Neuronal stem cell (in vitro differentiated cells): ENCODE measurements at regions not wholly inside any gene's neighbourhood (a gene's known extent, or its start where the extent isn't known, plus 50 kb on each side); places are given as distances from the start of the nearest gene placed in this dataset.

Experiments
- DNase-seq: peaks from one replicate; pipeline ENCODE4 v3.0.0-alpha.2; 2013; ENCODE audit warnings: low spot score
- H2AFZ ChIP-seq: one replicate; pipeline ENCODE4 v1.6.1; 2013; ENCODE audit warnings: mild to moderate bottlenecking, low read length, inconsistent platforms
- H2AK5ac ChIP-seq: 2 replicates; pipeline ENCODE4 v1.6.1; 2013; ENCODE audit warnings: low read depth, mild to moderate bottlenecking, inconsistent platforms, low read length, moderate library complexity, mixed read lengths
- H2BK120ac ChIP-seq: 2 replicates; pipeline ENCODE4 v1.6.1; 2013; ENCODE audit warnings: low read depth, mild to moderate bottlenecking, inconsistent platforms, low read length, moderate library complexity, mixed read lengths
- H2BK12ac ChIP-seq: one replicate; pipeline ENCODE4 v1.6.1; 2013; ENCODE audit warnings: low read length, inconsistent platforms
- H2BK15ac ChIP-seq: 2 replicates; pipeline ENCODE4 v1.6.1; 2013; ENCODE audit warnings: mild to moderate bottlenecking, low read length, inconsistent platforms, mixed read lengths
- H2BK5ac ChIP-seq: one replicate; pipeline ENCODE4 v1.6.1; 2013; ENCODE audit warnings: inconsistent platforms, mild to moderate bottlenecking, low read length, moderate library complexity
- H3K14ac ChIP-seq: one replicate; pipeline ENCODE4 v1.6.1; 2013; ENCODE audit warnings: low read length, inconsistent platforms
- H3K18ac ChIP-seq: 2 replicates; pipeline ENCODE4 v1.6.1; 2013; ENCODE audit warnings: low read length, inconsistent platforms
- H3K23ac ChIP-seq: 2 replicates; pipeline ENCODE4 v1.6.1; 2013; ENCODE audit warnings: low read depth, mild to moderate bottlenecking, mixed read lengths, low read length, inconsistent platforms; ENCODE audit not compliant: poor library complexity
- H3K27ac ChIP-seq: replicated peaks from 3 replicates; pipeline ENCODE4 v1.5.1; 2013; ENCODE audit warnings: low read length, inconsistent platforms
- H3K27me3 ChIP-seq, 3 experiments: 2 replicates each; pipeline ENCODE4 v1.6.1; 2013; ENCODE audit warnings: low read length in 3 of 3, mild to moderate bottlenecking in 2 of 3, inconsistent platforms in 1 of 3, low read depth in 1 of 3, mixed read lengths in 1 of 3, moderate library complexity in 1 of 3; ENCODE audit not compliant: control insufficient read depth in 3 of 3, insufficient read depth in 3 of 3
- H3K36me3 ChIP-seq, 2 donors: replicated peaks in 1 of 2; 2 replicates each; pipeline ENCODE4 v1.6.1; 2013; ENCODE audit warnings: low read length in 2 of 2; ENCODE audit not compliant: control insufficient read depth in 2 of 2, insufficient read depth in 2 of 2
- H3K4ac ChIP-seq: 2 replicates; pipeline ENCODE4 v1.6.1; 2013; ENCODE audit warnings: inconsistent platforms, mild to moderate bottlenecking, low read length, moderate library complexity
- H3K4me1 ChIP-seq, 2 donors: 1 replicate in 1 of 2; 2 replicates in 1 of 2; pipeline ENCODE4 v1.6.1; 2013; ENCODE audit warnings: low read length in 2 of 2, low read depth in 1 of 2; ENCODE audit not compliant: control insufficient read depth in 2 of 2, insufficient read depth in 1 of 2
- H3K4me2 ChIP-seq: one replicate; pipeline ENCODE4 v1.6.1; 2013; ENCODE audit warnings: mild to moderate bottlenecking, low read length, inconsistent platforms; ENCODE audit not compliant: insufficient read depth, poor library complexity, severe bottlenecking
- H3K4me3 ChIP-seq, 2 donors: 2 replicates each; pipeline ENCODE4 v1.5.1; 2013; ENCODE audit warnings: low read length in 2 of 2, mild to moderate bottlenecking in 2 of 2, inconsistent platforms in 1 of 2, moderate library complexity in 1 of 2
- H3K79me1 ChIP-seq: one replicate; pipeline ENCODE4 v1.6.1; 2013; ENCODE audit warnings: low read depth, mild to moderate bottlenecking, inconsistent platforms, low read length, moderate library complexity
- H3K9ac ChIP-seq: one replicate; pipeline ENCODE4 v1.6.1; 2013; ENCODE audit warnings: mild to moderate bottlenecking, low read depth, low read length, inconsistent platforms; ENCODE audit not compliant: poor library complexity
- H3K9me3 ChIP-seq, 2 donors: replicated peaks in 1 of 2; 2 replicates each; pipeline versions ENCODE3 to v1.6.1; 2013; ENCODE audit warnings: low read length in 2 of 2, mild to moderate bottlenecking in 2 of 2, inconsistent platforms in 1 of 2, low read depth in 1 of 2, mixed read lengths in 1 of 2, moderate library complexity in 1 of 2; ENCODE audit not compliant: control insufficient read depth in 2 of 2, insufficient read depth in 1 of 2
- H4K8ac ChIP-seq: one replicate; pipeline ENCODE4 v1.6.1; 2013; ENCODE audit warnings: low read depth, mild to moderate bottlenecking, inconsistent platforms, low read length, moderate library complexity
- H4K91ac ChIP-seq: one replicate; pipeline ENCODE4 v1.6.1; 2013; ENCODE audit warnings: low read length, low read depth, mild to moderate bottlenecking, inconsistent platforms; ENCODE audit not compliant: poor library complexity
- WGBS, 2 donors: extraction: QIAGEN DNeasy Blood & Tissue Kit; methylation state at CpG; one replicate each; pipeline ENCODE4 v1.1.7; 2013; ENCODE audit warnings: missing lambda C conversion rate in 2 of 2, mixed read lengths in 1 of 2; ENCODE audit not compliant: insufficient read length in 2 of 2, insufficient replicate concordance in 1 of 2; ENCODE audit errors: extremely low coverage in 2 of 2; 5-methylcytosine and 5-hydroxymethylcytosine counted together

- Histone ChIP-seq H3K9ac (peak overlapping the region; percentile 61), H3K27me3 (peaks cover 0 to 8% (median 0%) of the 10 kb centered on the region in 3 experiments), H2BK12ac (no peak overlapping the region), H3K79me1 (no peaks in the 10 kb centered on the region), H3K4me1 (peaks cover 0 to 2% of the 10 kb centered on the region in 2 donors), H2AFZ (no peak overlapping the region), H3K9me3 (peaks cover 18 to 25% of the 10 kb centered on the region in 2 donors), H4K8ac (no peak overlapping the region), H3K4ac (no peak overlapping the region), H3K4me2 (no peak overlapping the region), H3K14ac (no peak overlapping the region), H2BK120ac (no peak overlapping the region), H2BK15ac (no peak overlapping the region), H3K4me3 (no peak overlapping the region), H3K27ac (no peak overlapping the region), H3K36me3 (no peaks in the 10 kb centered on the region), H2AK5ac (no peak overlapping the region), H3K23ac (no peak overlapping the region), H3K18ac (no peak overlapping the region), H4K91ac (no peak overlapping the region), H2BK5ac (no peak overlapping the region)
- WGBS, 2 donors: no CpG with 5 or more reads among the region's 11 CpGs
- DNase-seq: no peak
Observed at GRCh38 chr10:131775833-131776232, 125.0 kb upstream of the PPP2R2D start.

- Histone ChIP-seq H3K23ac (no peak overlapping the region), H3K4ac (no peak overlapping the region), H3K36me3 (no peaks in the 10 kb centered on the region), H2BK15ac (no peak overlapping the region), H3K27me3 (peaks cover 0 to 8% (median 0%) of the 10 kb centered on the region in 3 experiments), H3K79me1 (no peaks in the 10 kb centered on the region), H2BK5ac (no peak overlapping the region), H3K14ac (no peak overlapping the region), H3K27ac (no peak overlapping the region), H2AK5ac (no peak overlapping the region), H4K8ac (no peak overlapping the region), H3K4me1 (peaks cover 0 to 2% of the 10 kb centered on the region in 2 donors), H3K18ac (no peak overlapping the region), H4K91ac (no peak overlapping the region), H2BK120ac (no peak overlapping the region), H3K4me3 (no peak overlapping the region), H2BK12ac (no peak overlapping the region), H2AFZ (no peak overlapping the region), H3K9ac (no peak overlapping the region), H3K9me3 (peaks cover 18 to 25% of the 10 kb centered on the region in 2 donors), H3K4me2 (no peak overlapping the region)
- no CpG with 5 or more reads among the region's 11 CpGs for WGBS, 2 donors
- no peak for DNase-seq
Observed at GRCh38 chr10:131776496-131776895, 124.3 kb upstream of the PPP2R2D start.

DNA sequence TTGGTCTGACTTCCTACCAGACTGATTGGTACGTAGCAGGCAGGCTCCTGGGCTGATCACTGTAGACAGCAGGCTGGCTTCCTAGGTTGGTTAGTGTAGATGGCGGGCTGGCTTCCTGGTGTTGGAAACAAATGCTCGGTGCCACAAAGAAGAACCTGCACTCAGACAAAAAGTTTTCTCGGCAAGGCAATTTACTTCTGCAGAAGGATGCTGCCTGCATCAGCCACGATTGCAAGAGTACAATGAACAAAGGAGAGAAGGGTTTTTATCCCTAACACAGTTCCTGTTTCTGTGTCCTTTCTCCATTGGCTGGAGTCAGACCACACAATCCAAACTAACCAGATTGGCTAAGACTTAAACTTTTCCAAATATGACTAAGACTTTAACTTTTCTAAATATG is 123.6 kb upstream of the PPP2R2D start:
- peaks cover 18 to 25% of the 10 kb centered on the region in 2 donors for H3K9me3 ChIP-seq
- H3K4me1 ChIP-seq: no peaks in the 10 kb centered on the region
- no peak overlapping the region for H2BK5ac ChIP-seq
- no peak overlapping the region for H4K8ac ChIP-seq
- no peak overlapping the region for H2BK15ac ChIP-seq
- no peak overlapping the region for H3K18ac ChIP-seq
- no peak overlapping the region for H3K23ac ChIP-seq
- no peaks in the 10 kb centered on the region for H3K36me3 ChIP-seq
- no peak overlapping the region for H3K4ac ChIP-seq
- WGBS, 2 donors: no CpG with 5 or more reads among the region's 5 CpGs
- no peak for DNase-seq
- H3K4me3 ChIP-seq: no peak overlapping the region
- no peak overlapping the region for H3K4me2 ChIP-seq
- no peak overlapping the region for H3K27ac ChIP-seq
- H3K9ac ChIP-seq: no peak overlapping the region
- peaks cover 0 to 6% (median 0%) of the 10 kb centered on the region in 3 experiments for H3K27me3 ChIP-seq
- no peak overlapping the region for H3K14ac ChIP-seq
- H2AK5ac ChIP-seq: no peak overlapping the region
- no peaks in the 10 kb centered on the region for H3K79me1 ChIP-seq
- H2BK12ac ChIP-seq: no peak overlapping the region
- no peak overlapping the region for H2BK120ac ChIP-seq
- H4K91ac ChIP-seq: no peak overlapping the region
- H2AFZ ChIP-seq: no peak overlapping the region

- no peak overlapping the region for H2BK15ac ChIP-seq
- H3K14ac ChIP-seq: peak overlapping the region; percentile 39
- no peak overlapping the region for H2BK12ac ChIP-seq
- H3K9ac ChIP-seq: no peak overlapping the region
- no peak overlapping the region for H3K23ac ChIP-seq
- H3K27me3 ChIP-seq: peaks cover 0 to 5% (median 0%) of the 10 kb centered on the region in 3 experiments
- no peak overlapping the region for H3K27ac ChIP-seq
- H2AFZ ChIP-seq: no peak overlapping the region
- H3K4ac ChIP-seq: no peak overlapping the region
- H3K4me1 ChIP-seq: no peaks in the 10 kb centered on the region
- no peak overlapping the region for H2BK5ac ChIP-seq
- no peaks in the 10 kb centered on the region for H3K36me3 ChIP-seq
- no peak overlapping the region for H3K18ac ChIP-seq
- no peak overlapping the region for H4K91ac ChIP-seq
- H2BK120ac ChIP-seq: no peak overlapping the region
- no peak overlapping the region for H2AK5ac ChIP-seq
- H3K4me2 ChIP-seq: no peak overlapping the region
- no peak for DNase-seq
- no peak overlapping the region for H3K4me3 ChIP-seq
- no peaks in the 10 kb centered on the region for H3K79me1 ChIP-seq
- WGBS, 2 donors: no CpG with 5 or more reads among the region's 2 CpGs
- peaks cover 18 to 25% of the 10 kb centered on the region in 2 donors for H3K9me3 ChIP-seq
- H4K8ac ChIP-seq: no peak overlapping the region
Observed at GRCh38 chr10:131777921-131778320, 122.9 kb upstream of the PPP2R2D start.
